Activated CD8-positive, alpha-beta memory T cell treated with anti-CD3 and anti-CD28 coated beads, Interleukin-2, amount 50 U/mL, for 24 hours (primary cell): ENCODE measurements at regions not wholly inside any gene's neighbourhood (a gene's known extent, or its start where the extent isn't known, plus 50 kb on each side); places are given as distances from the start of the nearest gene placed in this dataset.

ENCODE experiments used
- DNase-seq: peaks from one replicate; pipeline ENCODE4 v3.0.0-alpha.2; 2020; ENCODE audit errors: extremely low read depth

GRCh38 chr1:193519922-193520321 is 333.5 kb upstream of the B3GALT2 start:
- DNase-seq = no peak

DNA sequence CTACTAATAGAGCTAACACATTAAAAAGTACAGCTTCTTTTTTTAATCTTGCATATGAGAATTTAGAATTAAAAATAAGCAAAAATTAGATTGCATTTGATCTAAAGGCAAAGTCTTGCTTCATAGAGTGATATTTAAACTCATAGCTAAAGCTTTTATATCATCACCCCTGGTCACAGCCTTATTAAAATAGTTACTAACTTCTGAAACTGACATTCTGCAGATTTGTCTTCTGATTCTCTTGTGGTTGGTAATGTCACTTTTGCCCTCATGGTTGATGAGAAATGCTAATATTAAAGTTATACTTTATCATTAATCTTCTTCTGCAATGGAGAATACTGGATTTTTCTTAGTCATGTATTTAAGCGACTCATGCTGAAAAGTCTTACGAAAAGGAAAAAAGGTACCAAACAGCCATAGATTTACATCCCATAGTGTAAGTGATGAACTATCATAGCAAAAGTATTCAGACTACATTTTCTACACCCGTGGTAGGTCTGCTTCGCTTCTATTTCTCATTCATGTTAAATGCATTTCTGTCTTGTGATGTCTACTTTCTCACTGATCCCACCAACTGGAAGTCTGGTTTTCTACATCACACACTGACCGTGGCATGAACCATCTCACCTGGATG is 330.5 kb upstream of the B3GALT2 start:
- DNase-seq = no peak

DNA sequence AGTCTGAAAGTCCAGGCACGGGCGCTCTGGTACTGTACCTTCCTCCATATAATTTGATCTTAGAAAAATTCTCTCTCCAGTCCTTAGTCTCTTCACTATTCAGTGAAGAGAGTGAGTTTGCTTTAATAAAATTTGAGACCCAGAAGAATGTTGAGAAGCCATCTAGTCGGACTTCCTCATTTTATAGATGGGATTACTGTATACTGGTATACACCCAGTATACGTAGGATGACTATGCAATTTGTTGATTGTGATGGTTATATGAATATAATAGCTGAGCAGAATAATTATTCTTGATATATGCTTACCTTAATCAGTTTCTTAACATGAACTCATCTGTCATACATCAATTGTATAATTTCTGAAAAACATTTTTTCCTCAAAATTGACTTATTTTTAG is 328.0 kb upstream of the B3GALT2 start:
- no peak for DNase-seq

GRCh38 chr1:193513032-193513431 is 326.6 kb upstream of the B3GALT2 start:
- no peak for DNase-seq

DNA sequence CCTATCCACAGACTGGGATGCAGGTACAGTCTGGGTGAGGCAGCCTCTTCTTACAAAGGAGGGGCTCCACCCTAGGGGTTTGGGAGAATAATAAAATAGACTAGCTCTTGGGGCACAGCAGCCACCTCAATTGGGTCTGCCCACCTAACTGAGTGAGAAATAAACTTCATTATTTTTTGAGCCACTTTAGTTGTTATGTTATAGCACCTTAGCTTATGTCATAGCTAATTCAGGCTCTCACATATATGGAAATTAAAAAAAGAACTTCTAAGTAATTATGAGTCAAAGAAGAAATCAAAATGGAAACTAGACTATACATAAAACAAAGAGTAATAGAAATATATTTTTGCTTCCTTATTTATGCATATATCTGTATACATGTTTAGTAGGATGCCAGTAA is 318.5 kb upstream of the B3GALT2 start:
- no peak for DNase-seq

GRCh38 chr1:193498088-193498655 is 311.8 kb upstream of the B3GALT2 start:
- DNase-seq = no peak

GRCh38 chr1:193494368-193494767 is 308.0 kb upstream of the B3GALT2 start:
- no peak for DNase-seq

DNA sequence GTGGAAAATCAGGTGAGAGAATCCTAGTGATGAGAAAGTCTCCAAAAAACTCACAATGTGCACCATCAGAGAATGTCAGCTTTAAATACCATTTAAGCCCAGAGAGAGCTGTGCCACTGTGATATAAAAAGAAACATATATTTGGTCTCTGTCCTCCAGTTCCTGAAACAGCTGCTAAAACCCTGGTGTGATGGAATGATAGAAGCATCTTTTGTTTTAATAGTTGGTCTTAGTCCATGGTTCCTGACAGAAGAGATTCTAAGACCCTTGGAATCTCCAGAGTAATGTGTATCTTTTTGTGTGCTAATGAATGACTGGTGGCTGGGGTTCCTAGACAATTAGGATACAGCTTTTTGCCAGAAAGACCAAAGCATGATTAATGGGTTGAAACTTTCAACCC is 302.8 kb upstream of the B3GALT2 start:
- no peak for DNase-seq

DNA sequence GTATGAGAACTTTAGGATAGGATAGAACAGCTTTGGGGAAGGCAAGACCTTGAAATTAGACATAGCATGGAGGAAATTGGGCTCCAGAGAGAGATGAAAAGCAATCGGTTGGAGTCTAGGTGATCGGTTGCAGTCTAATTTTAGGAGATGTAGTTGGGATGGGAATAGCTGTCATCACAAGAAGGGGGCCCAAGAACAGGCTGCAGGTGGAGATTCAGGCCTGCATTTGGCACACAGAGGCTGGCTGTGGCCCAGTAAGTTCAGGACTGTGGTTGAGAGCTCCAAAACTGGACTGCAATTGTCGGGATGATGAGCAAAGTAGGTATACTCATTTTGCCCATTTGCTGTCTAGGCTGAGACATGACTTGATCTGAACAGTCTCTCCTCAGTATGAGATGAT is 301.3 kb upstream of the B3GALT2 start:
- DNase-seq = no peak

DNA sequence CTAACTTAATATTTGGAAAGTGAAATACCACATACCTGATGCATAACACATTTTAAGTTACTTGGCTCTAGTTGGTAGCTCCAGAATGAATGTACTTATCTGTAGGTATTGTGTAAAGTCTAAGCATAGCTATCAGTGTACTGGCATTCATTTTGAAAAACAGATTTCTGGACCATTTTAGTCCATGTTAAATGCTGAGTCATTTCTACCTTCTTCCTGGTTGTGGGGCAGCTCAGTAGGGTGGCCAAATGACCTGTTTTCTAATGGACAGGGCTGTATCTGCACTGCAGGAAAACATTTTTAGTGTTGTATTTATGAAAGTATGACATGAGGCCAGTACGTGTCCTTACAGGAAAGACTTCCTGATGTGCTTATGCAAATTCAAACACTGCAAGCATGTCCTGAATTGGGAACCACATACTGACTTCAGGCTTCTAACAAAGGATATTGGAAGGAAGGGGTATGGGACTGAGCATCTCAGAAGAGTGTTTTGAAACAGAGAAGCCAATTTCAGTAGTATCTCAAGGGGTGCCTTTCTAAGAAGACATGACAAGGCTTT is 300.3 kb upstream of the B3GALT2 start:
- DNase-seq = no peak

DNA sequence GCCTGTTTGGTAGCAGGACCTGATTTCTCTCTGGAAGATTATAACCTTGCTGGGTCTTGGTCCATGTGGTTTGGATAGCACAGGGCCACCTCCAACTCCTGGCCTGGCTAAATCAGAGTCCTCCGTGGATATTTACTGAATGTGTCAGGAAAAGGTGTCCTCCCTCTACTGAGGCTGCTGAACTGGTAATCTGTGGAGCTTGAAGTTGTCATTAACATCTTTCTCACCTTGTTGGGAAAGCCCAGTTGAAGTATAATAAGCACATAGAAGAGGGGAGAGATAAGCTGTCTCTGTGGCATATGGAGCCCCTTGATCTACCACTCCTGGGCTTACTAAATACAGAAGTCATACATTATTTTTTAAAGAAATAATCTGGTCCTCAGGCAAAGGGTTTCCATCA is 294.3 kb upstream of the B3GALT2 start:
- no peak for DNase-seq

- peak; percentile 34 for DNase-seq
Observed at GRCh38 chr1:193479187-193479586, 292.8 kb upstream of the B3GALT2 start.

GRCh38 chr1:193476748-193477147 is 290.3 kb upstream of the B3GALT2 start:
- no peak for DNase-seq

DNA sequence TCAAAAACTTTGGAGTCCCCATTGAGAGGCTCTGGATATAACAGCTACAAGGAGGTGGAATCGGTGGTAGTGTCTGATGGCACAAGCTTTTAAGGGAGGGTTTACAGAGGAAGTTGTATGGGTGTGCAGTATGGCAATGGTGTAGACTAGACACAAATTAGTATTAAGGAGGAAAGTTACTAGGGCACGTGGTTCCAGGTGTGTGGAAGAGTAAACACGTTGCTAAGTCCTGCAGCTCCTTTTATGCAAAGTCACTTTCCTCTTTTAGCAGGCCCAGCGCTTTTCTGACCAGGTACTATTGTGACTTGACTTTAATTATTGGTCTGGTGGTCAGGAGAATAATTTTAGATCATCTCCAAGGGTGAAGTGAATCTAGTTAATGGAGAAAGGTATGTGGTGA is 287.5 kb upstream of the B3GALT2 start:
- no peak for DNase-seq

DNA sequence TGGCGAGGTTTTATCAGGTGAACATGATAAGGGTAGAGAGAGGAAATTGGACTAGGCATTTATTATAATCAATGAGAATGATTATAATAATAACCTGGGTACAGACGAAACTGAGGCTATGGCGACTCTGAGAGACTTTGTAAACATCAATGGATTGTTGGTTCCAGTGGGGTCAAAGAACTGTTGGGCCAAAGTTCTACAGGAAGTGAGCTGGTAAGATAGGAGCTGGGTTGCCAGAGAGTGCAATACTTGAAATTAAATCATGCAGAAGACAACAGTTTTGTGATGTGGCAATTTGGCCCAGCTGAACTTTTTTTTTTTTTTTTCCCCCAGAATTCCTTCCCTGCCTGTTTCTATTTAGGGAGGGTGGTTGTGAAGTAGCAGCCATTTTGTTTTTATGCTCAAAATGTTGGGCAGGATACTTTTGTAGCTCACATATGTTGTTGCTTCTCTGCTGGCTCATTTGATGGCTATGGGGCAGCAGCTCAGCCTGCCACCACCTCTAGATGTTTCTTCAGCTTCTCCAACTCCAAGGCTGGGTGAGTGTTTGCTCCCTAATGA is 286.5 kb upstream of the B3GALT2 start:
- DNase-seq = no peak

DNA sequence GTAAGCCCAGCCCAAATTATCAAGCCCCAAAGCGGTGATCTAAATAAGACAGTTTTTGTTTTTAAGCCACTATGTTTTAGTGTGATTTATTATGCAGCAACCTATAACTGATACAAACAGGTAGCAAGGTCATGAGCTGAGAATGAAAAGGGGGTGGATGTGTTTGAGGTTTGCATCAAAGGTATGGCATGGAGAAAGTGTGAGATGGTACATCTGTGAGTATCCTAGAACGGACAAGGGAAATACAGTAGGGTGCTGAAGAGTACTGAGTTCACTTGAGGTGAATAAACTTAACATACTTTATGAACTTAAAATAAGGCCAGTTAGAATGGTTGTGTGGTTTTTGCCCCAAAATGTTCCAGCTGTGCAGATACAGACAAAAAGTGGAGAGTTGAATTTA is 286.0 kb upstream of the B3GALT2 start:
- no peak for DNase-seq

DNA sequence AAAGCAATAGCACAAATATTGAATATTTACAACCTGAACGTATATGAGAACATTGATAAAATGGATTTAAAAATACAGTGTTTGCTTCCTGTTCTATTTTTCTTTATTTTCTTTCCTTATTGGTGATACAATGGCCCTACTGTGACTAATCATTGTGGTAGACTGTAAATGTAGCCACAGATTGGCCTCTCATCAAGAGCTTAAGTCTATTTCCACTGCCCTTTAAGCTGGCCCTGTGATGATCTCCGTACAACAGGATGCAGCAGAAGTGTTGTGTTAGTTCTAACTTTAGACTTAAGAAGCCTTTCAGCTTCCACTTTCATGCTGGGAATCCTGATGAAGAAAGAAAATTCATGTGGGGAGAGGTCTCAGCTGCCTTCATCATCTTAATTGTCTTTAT is 285.6 kb upstream of the B3GALT2 start:
- DNase-seq = no peak

GRCh38 chr1:193463326-193463932 is 277.0 kb upstream of the B3GALT2 start:
- DNase-seq = no peak

DNA sequence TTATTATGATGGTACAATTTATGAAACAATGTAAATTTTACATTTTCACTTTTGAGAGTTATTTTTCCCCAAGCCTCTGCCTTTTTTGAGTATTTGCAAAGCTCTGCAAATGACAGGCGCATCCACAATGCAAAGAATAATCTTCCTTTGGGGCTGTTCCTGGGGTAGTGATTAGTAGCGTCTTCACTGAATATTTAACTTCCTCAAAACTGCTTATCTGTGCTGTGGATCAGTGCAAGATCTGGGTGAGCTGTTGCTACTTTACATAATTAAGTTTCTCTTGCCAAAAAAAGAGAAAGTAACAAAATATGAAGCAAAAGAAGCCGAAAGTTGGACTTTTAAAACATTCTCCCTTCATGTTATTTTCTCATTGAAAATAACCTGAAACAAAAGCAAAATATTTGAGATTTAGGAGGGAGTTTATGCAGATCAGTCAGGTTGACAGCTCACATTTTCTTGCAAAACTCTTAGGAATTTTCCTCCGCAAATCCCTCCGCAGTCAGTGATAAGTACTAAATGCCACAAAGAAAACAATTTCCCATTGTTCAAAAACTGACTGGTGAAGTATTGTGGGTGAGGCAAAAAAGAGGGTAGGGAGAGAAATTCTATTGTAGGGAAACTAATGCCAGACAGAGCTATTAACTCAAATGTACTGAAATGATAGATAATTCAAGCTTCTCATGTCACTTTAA is 276.4 kb upstream of the B3GALT2 start:
- DNase-seq = no peak

DNA sequence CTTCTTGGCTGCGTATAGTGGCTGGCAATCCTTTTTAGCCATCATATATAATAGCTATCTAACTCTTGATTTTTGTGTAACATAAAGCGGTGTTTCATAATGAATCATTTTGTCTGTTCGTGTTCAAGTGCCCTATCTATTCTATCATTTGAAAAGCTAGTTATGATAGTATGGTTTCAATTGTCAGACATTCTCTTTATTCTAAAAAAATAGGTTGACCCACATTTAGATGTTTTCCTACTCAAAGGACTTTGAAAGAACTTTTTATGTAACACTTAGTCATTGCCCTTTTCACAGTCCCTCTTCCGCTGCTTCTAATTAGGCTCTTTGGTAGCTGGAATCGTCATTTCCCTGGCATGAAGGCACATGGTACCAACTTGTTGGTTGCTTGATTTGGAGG is 272.2 kb upstream of the B3GALT2 start:
- DNase-seq = no peak

- DNase-seq = no peak
Observed at GRCh38 chr1:193457676-193458075, 271.3 kb upstream of the B3GALT2 start.

DNA sequence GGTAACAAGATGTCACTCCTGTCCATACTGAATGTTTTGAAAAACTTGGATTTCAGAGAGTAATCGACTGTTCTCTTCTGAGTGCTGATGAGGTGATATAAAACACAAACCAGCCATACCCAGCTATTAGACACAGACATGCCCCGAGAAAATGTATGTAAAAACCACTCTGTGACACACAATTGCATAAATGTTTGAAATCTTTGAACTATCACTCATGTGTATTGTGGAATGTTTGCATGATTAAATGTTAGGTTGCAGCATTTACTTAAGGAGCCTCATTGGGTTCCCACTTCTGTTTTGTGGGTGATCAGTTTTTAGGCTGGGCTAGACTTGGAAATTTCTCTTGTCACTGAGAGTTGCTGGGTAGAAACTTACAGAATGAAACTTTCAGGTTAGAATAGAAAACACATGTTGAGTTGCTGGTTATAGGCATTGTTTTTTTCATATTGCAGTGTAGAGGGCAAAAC is 270.4 kb upstream of the B3GALT2 start:
- DNase-seq = no peak
